A673 (cell line): ENCODE measurements at regions not wholly inside any gene's neighbourhood (a gene's known extent, or its start where the extent isn't known, plus 50 kb on each side); places are given as distances from the start of the nearest gene placed in this dataset.

Experiments
- EZH2 ChIP-seq: fragments of 200-600 bp; sonication (generic); IDR thresholded peaks from 2 replicates; pipeline ENCODE4 v1.6.1; 2017; ENCODE audit warnings: borderline replicate concordance, low read depth, mild to moderate bottlenecking, mixed read lengths, antibody characterized with exemption, low read length; ENCODE audit not compliant: poor library complexity, severe bottlenecking
- TF ChIP-seq, protein P1 (sequence below): fragments of 300-800, 200-600 bp; sonication (generic); conservative IDR thresholded peaks from 2 replicates; pipeline ENCODE4 v1.5.1; 2017; ENCODE audit warnings: low read depth, mild to moderate bottlenecking, antibody characterized with exemption, low read length, moderate library complexity, mixed read lengths

DNA sequence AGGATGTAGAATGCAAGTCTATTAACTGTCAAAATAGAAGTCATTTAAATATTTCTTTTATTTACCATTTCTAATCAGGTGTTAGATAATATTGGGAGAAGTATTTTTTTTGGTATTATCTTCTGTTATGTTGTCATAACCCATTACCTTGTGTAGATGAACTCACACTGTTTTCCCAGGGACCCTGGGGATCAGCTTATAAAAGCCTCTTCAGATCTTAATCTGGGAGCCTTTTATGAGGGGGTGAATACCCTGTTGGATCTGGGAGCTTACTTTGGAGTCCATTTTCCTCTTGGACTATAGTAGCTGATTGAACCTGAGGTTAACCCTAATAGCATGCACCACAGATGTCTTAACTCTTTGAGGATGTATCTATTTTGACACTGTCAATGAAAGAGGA, 176.3 kb upstream of the ATP2B1 start:
- TF ChIP-seq, protein P1, sequence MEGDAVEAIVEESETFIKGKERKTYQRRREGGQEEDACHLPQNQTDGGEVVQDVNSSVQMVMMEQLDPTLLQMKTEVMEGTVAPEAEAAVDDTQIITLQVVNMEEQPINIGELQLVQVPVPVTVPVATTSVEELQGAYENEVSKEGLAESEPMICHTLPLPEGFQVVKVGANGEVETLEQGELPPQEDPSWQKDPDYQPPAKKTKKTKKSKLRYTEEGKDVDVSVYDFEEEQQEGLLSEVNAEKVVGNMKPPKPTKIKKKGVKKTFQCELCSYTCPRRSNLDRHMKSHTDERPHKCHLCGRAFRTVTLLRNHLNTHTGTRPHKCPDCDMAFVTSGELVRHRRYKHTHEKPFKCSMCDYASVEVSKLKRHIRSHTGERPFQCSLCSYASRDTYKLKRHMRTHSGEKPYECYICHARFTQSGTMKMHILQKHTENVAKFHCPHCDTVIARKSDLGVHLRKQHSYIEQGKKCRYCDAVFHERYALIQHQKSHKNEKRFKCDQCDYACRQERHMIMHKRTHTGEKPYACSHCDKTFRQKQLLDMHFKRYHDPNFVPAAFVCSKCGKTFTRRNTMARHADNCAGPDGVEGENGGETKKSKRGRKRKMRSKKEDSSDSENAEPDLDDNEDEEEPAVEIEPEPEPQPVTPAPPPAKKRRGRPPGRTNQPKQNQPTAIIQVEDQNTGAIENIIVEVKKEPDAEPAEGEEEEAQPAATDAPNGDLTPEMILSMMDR, result no peak
- no peak for TF ChIP-seq EZH2
